ENCODE measurements at regions not wholly inside any gene's neighbourhood (a gene's known extent, or its start where the extent isn't known, plus 50 kb on each side); places are given as distances from the start of the nearest gene placed in this dataset.

DNA sequence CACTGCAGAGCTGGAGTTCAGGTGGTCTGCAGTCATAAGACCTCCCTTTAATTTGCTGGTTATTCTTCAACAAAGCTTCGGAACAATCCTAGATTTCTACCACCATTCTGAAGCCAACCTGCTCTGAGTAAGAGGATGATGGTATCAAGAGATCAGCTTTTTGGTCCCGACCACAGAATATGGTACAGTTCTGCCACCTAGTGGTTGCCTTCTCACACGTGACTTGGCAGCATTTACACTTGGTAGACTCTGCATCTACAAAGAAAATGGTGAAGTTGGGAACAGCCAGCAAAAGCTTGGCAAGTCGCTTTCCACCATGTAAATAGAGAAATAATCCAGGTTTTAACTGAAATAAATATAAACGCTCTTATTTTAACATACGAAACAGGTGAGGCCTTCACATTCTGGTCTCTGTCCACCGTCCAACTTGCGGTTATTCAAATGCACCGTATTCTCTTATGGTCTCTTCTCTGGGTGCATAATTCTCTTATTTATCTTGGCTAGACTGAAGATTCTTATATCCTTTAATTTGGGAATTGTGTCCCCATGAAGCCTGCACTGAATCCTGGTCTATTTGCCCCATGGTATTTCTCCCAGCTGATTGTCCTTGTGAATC lies 173.9 kb upstream of the GRM3 start:
- TF ChIP-seq, protein P1, sequence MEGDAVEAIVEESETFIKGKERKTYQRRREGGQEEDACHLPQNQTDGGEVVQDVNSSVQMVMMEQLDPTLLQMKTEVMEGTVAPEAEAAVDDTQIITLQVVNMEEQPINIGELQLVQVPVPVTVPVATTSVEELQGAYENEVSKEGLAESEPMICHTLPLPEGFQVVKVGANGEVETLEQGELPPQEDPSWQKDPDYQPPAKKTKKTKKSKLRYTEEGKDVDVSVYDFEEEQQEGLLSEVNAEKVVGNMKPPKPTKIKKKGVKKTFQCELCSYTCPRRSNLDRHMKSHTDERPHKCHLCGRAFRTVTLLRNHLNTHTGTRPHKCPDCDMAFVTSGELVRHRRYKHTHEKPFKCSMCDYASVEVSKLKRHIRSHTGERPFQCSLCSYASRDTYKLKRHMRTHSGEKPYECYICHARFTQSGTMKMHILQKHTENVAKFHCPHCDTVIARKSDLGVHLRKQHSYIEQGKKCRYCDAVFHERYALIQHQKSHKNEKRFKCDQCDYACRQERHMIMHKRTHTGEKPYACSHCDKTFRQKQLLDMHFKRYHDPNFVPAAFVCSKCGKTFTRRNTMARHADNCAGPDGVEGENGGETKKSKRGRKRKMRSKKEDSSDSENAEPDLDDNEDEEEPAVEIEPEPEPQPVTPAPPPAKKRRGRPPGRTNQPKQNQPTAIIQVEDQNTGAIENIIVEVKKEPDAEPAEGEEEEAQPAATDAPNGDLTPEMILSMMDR (IDR thresholded peaks at IDR 0.05; ENCODE audit: insufficient read depth, low read length, poor library complexity, severe bottlenecking) = peak; percentile 89
- no peak for TF ChIP-seq EZH2phosphoT487 (conservative IDR thresholded peaks at IDR 0.05; ENCODE audit: low read length)

Measured in SU-DHL-6 (cell line).